ENCODE measurements at regions not wholly inside any gene's neighbourhood (a gene's known extent, or its start where the extent isn't known, plus 50 kb on each side); places are given as distances from the start of the nearest gene placed in this dataset.

- TF ChIP-seq AFF4 (CRISPR knock-in tag; IDR thresholded peaks at IDR 0.05; ENCODE audit: borderline replicate concordance) = no peak
- TF ChIP-seq JUN (CRISPR knock-in tag; IDR thresholded peaks at IDR 0.05) = no peak
- no peak for TF ChIP-seq ETV6 (CRISPR knock-in tag; IDR thresholded peaks at IDR 0.05)
These were observed 156.6 kb downstream of the UNC5CL start (continued) for GRCh38 chr6:40882323-40882997.

GRCh38 chr6:40881501-40881900 is 157.5 kb downstream of the UNC5CL start:
- Mint-ChIP-seq H3K27me3 (ENCODE audit: low read depth) (peaks cover 18% of the 10 kb centered on the region), H3K9me3 (peaks cover 18% of the 10 kb centered on the region), H3K36me3 (peaks cover 9% of the 10 kb centered on the region), H3K27ac (no peak overlapping the region), H3K4me3 (no peak overlapping the region), H3K4me1 (no peaks in the 10 kb centered on the region)
- ChIA-PET POLR2A (no interaction called here), CTCF (interaction anchor here (0.7 to 1.5 kb wide), 5 partner anchors 13 to 157 kb away, joined by 3 to 6 read pairs (median 5); partner anchors contain the start of gene UNC5CL)
- DNase-seq (ENCODE audit: low spot score) = no peak
- TF ChIP-seq JUN (CRISPR knock-in tag; IDR thresholded peaks at IDR 0.05) = no peak
- no peak for TF ChIP-seq TEAD1 (CRISPR knock-in tag; IDR thresholded peaks at IDR 0.05)
- TF ChIP-seq SP1 (CRISPR knock-in tag; conservative IDR thresholded peaks at IDR 0.05) = no peak
- TF ChIP-seq NFATC4 (CRISPR knock-in tag; IDR thresholded peaks at IDR 0.05) = no peak
- no peak for TF ChIP-seq FOXK1 (CRISPR knock-in tag; IDR thresholded peaks at IDR 0.05)
- TF ChIP-seq RELA (CRISPR knock-in tag; IDR thresholded peaks at IDR 0.05; ENCODE audit: borderline replicate concordance) = no peak
- TF ChIP-seq MLX (CRISPR knock-in tag; IDR thresholded peaks at IDR 0.05) = no peak
- no peak for TF ChIP-seq ERG (CRISPR knock-in tag; IDR thresholded peaks at IDR 0.05)
- TF ChIP-seq NR2C2 (CRISPR knock-in tag; IDR thresholded peaks at IDR 0.05) = no peak
- no peak for TF ChIP-seq ZNF121 (CRISPR knock-in tag; IDR thresholded peaks at IDR 0.05)
- no peak for ATAC-seq

GRCh38 chr6:40880906-40881305 is 158.1 kb downstream of the UNC5CL start:
- Mint-ChIP-seq H3K4me1 (no peaks in the 10 kb centered on the region), H3K27me3 (ENCODE audit: low read depth) (peaks cover 19% of the 10 kb centered on the region), H3K9me3 (peaks cover 18% of the 10 kb centered on the region), H3K4me3 (no peak overlapping the region), H3K27ac (no peak overlapping the region), H3K36me3 (peaks cover 9% of the 10 kb centered on the region)
- ChIA-PET CTCF (interaction anchor here (0.7 to 1.5 kb wide), 5 partner anchors 13 to 158 kb away, joined by 3 to 6 read pairs (median 5); partner anchors contain the start of gene UNC5CL), POLR2A (no interaction called here)
- ATAC-seq (no peak), DNase-seq (ENCODE audit: low spot score) (no peak)
- TF ChIP-seq ERG (CRISPR knock-in tag; IDR thresholded peaks at IDR 0.05) (no peak), ZNF512 (CRISPR knock-in tag; IDR thresholded peaks at IDR 0.05; ENCODE audit: borderline replicate concordance) (no peak), CDX4 (CRISPR knock-in tag; IDR thresholded peaks at IDR 0.05; ENCODE audit: borderline replicate concordance) (no peak), NFATC4 (CRISPR knock-in tag; IDR thresholded peaks at IDR 0.05) (no peak), ZMAT4 (CRISPR knock-in tag; IDR thresholded peaks at IDR 0.05) (no peak), FOXJ3 (CRISPR knock-in tag; IDR thresholded peaks at IDR 0.05; ENCODE audit: borderline replicate concordance) (no peak), TEAD1 (CRISPR knock-in tag; IDR thresholded peaks at IDR 0.05) (no peak), GRHL2 (CRISPR knock-in tag; IDR thresholded peaks at IDR 0.05; ENCODE audit: insufficient replicate concordance, severe bottlenecking) (no peak), PRRX2 (CRISPR knock-in tag; IDR thresholded peaks at IDR 0.05) (no peak), ZBTB21 (CRISPR knock-in tag; IDR thresholded peaks at IDR 0.05; ENCODE audit: borderline replicate concordance) (no peak), ZNF416 (CRISPR knock-in tag; IDR thresholded peaks at IDR 0.05) (no peak), NR3C1 (CRISPR knock-in tag; conservative IDR thresholded peaks at IDR 0.05; ENCODE audit: low read depth) (no peak), USF1 (CRISPR knock-in tag; IDR thresholded peaks at IDR 0.05) (no peak)
